HCT116 (cell line): ENCODE measurements at regions not wholly inside any gene's neighbourhood (a gene's known extent, or its start where the extent isn't known, plus 50 kb on each side); places are given as distances from the start of the nearest gene placed in this dataset.

ENCODE experiments used
- ATAC-seq: fragments of 200-7000 bp; cut with Tn5 transposase; 2 replicates; pipeline ENCODE4 v1.9.1; 2020; ENCODE audit warnings: mild to moderate bottlenecking, moderate library complexity
- BruUV-seq: library from RNA; stranded (reverse); fragments of 400-500 nt; replicated peaks from 2 replicates; lab custom pipeline; 2021; lab: Mats Ljungman, UMichigan
- CTCF ChIA-PET: fragments of 300-600 bp; sonication (Branson Sonifier 250); formaldehyde crosslinking; loops from one replicate; lab custom pipeline; 2021; ENCODE audit warnings: antibody characterized with exemption; lab: Charles Lee
- POLR2A ChIA-PET: fragments of 300-600, 350-600 bp; sonication (Branson Sonifier 250); formaldehyde crosslinking; loops from one replicate; lab custom pipeline; 2021; ENCODE audit warnings: antibody characterized with exemption; lab: Charles Lee
- RAD21 ChIA-PET, 2 experiments: fragments of 300-600 bp; sonication (Branson Sonifier 250); formaldehyde crosslinking; loops; one replicate each; lab custom pipeline; 2023; ENCODE audit warnings: low total read pairs in 2 of 2; ENCODE audit not compliant: uncharacterized antibody in 2 of 2, unreplicated experiment in 2 of 2, low non-redundant PET in 1 of 2; lab: Charles Lee
- DNase-seq: peaks from one replicate; pipeline ENCODE4 v3.0.0-alpha.2; 2010; ENCODE audit warnings: low read depth, low spot score
- H2AFZ ChIP-seq: fragments of 200-600 bp; shearing (Covaris generic), sonication (generic); 2 replicates; pipeline ENCODE4 v1.6.1; 2017; ENCODE audit warnings: low read depth, mixed run types, mixed read lengths, antibody characterized with exemption, low read length; ENCODE audit not compliant: poor library complexity, severe bottlenecking
- H3K27ac ChIP-seq: 2 replicates; pipeline ENCODE4 v1.5.1; 2012; ENCODE audit warnings: low read depth, low read length
- H3K27me3 ChIP-seq: fragments of 200-600 bp; sonication (generic); 2 replicates; pipeline ENCODE4 v1.6.1; 2016; ENCODE audit warnings: mixed run types, low read length, mixed read lengths; ENCODE audit not compliant: insufficient read depth
- H3K36me3 ChIP-seq, 2 experiments: fragments of 200-500 bp in 1 of 2; fragments of 200-600 bp in 1 of 2; sonication (Bioruptor generic) in 1 of 2; sonication (generic) in 1 of 2; 2 replicates each; pipeline versions ENCODE4 v1.5.1 to v1.6.1; 2014 to 2016; ENCODE audit warnings: low read length in 2 of 2, inconsistent platforms in 1 of 2, mixed read lengths in 1 of 2, mixed run types in 1 of 2; ENCODE audit not compliant: insufficient read depth in 2 of 2, control insufficient read depth in 1 of 2
- H3K4me1 ChIP-seq, 2 experiments: fragments of 200-600 bp in 1 of 2; sonication (generic) in 1 of 2; 2 replicates each; pipeline versions ENCODE4 v1.5.1 to v1.6.1; 2012 to 2017; ENCODE audit warnings: low read length in 2 of 2, inconsistent platforms in 1 of 2, mild to moderate bottlenecking in 1 of 2, mixed read lengths in 1 of 2, mixed run types in 1 of 2, moderate library complexity in 1 of 2; ENCODE audit not compliant: insufficient read depth in 2 of 2, control insufficient read depth in 1 of 2
- H3K4me2 ChIP-seq: fragments of 200-600 bp; sonication (generic); 2 replicates; pipeline ENCODE4 v1.6.1; 2017; ENCODE audit warnings: mixed run types, low read length, mixed read lengths
- H3K4me3 ChIP-seq, 2 experiments: fragments of 200-600 bp in 1 of 2; sonication (generic) in 1 of 2; replicated peaks in 1 of 2; 2 replicates each; pipeline ENCODE4 v1.5.1; 2011 to 2016; ENCODE audit warnings: low read length in 2 of 2, control low read depth in 1 of 2, low read depth in 1 of 2, mild to moderate bottlenecking in 1 of 2, mixed read lengths in 1 of 2, mixed run types in 1 of 2
- H3K79me2 ChIP-seq: fragments of 200-600 bp; sonication (generic); 2 replicates; pipeline ENCODE4 v1.6.1; 2017; ENCODE audit warnings: mild to moderate bottlenecking, mixed run types, low read length, moderate library complexity, mixed read lengths; ENCODE audit not compliant: insufficient read depth
- H3K9ac ChIP-seq: fragments of 200-600 bp; sonication (generic); 2 replicates; pipeline ENCODE4 v1.6.1; 2016; ENCODE audit warnings: low read length, mixed read lengths
- H3K9me2 ChIP-seq: fragments of 200-600 bp; sonication (generic), shearing (Covaris generic); 2 replicates; pipeline ENCODE4 v1.6.1; 2017; ENCODE audit warnings: mixed run types, mild to moderate bottlenecking, moderate library complexity; ENCODE audit not compliant: insufficient read depth
- H3K9me3 ChIP-seq, 2 experiments: fragments of 200-500 bp in 1 of 2; fragments of 200-600 bp in 1 of 2; sonication (Bioruptor generic) in 1 of 2; sonication (generic) in 1 of 2; 2 replicates each; pipeline ENCODE4 v1.6.1; 2014 to 2017; ENCODE audit warnings: low read length in 2 of 2, mixed read lengths in 2 of 2, inconsistent platforms in 1 of 2, low read depth in 1 of 2, mild to moderate bottlenecking in 1 of 2, mixed run types in 1 of 2, moderate library complexity in 1 of 2; ENCODE audit not compliant: control insufficient read depth in 1 of 2, insufficient read depth in 1 of 2
- H4K20me1 ChIP-seq: fragments of 200-600 bp; sonication (generic), shearing (Covaris generic); 2 replicates; pipeline ENCODE4 v1.6.1; 2017; ENCODE audit warnings: mixed run types, mild to moderate bottlenecking, moderate library complexity; ENCODE audit not compliant: insufficient read depth
- CEBPB ChIP-seq: IDR thresholded peaks from 2 replicates; pipeline ENCODE4 v1.6.1; 2012; ENCODE audit warnings: low read depth
- CTCF ChIP-seq, 3 experiments: fragments of 200-600 bp in 1 of 3; sonication (generic) in 1 of 3; IDR thresholded peaks in 2 of 3; conservative IDR thresholded peaks in 1 of 3; 2 replicates each; pipeline ENCODE4 v1.5.1; 2012 to 2017; ENCODE audit warnings: low read depth in 2 of 3, low read length in 2 of 3, antibody characterized with exemption in 1 of 3, borderline replicate concordance in 1 of 3, control low read depth in 1 of 3, mild to moderate bottlenecking in 1 of 3, mixed read lengths in 1 of 3, mixed run types in 1 of 3, moderate library complexity in 1 of 3; ENCODE audit not compliant: insufficient read depth in 1 of 3
- ELF1 ChIP-seq: IDR thresholded peaks from 2 replicates; pipeline ENCODE4 v1.6.1; 2012; ENCODE audit warnings: low read depth, borderline replicate concordance
- FOSL1 ChIP-seq: IDR thresholded peaks from 2 replicates; pipeline ENCODE4 v1.6.1; 2012; ENCODE audit warnings: low read depth
- JUND ChIP-seq: IDR thresholded peaks from 2 replicates; pipeline ENCODE4 v1.6.1; 2012
- MAX ChIP-seq: IDR thresholded peaks from 2 replicates; pipeline ENCODE4 v1.6.1; 2012
- POLR2A ChIP-seq: IDR thresholded peaks from 2 replicates; pipeline ENCODE4 v1.7.0; 2011; ENCODE audit warnings: borderline replicate concordance; ENCODE audit not compliant: insufficient read depth, insufficient read length; ENCODE audit errors: extremely low read depth
- POLR2AphosphoS5 ChIP-seq: IDR thresholded peaks from 2 replicates; pipeline ENCODE4 v1.6.1; 2011; ENCODE audit warnings: mild to moderate bottlenecking, low read depth, low read length, moderate library complexity
- RAD21 ChIP-seq: IDR thresholded peaks from 2 replicates; pipeline ENCODE4 v1.6.1; 2012; ENCODE audit warnings: low read depth, mild to moderate bottlenecking
- REST ChIP-seq: IDR thresholded peaks from 2 replicates; pipeline ENCODE4 v1.6.1; 2012; ENCODE audit warnings: low read depth
- SIN3A ChIP-seq: IDR thresholded peaks from 2 replicates; pipeline ENCODE4 v1.6.1; 2012; ENCODE audit warnings: low read depth
- SP1 ChIP-seq: IDR thresholded peaks from 2 replicates; pipeline ENCODE4 v1.6.1; 2012; ENCODE audit warnings: low read depth
- YY1 ChIP-seq: IDR thresholded peaks from 2 replicates; pipeline ENCODE4 v1.6.1; 2011; ENCODE audit warnings: low read length, low read depth, moderate library complexity, mild to moderate bottlenecking; ENCODE audit not compliant: insufficient replicate concordance; ENCODE audit errors: extremely low read depth
- intact Hi-C: fragments of 100-400 bp; cut with micrococcal nuclease; formaldehyde crosslinking; loops from 2 replicates; pipeline ENCODE4 v1.10.0; 2022

- Histone ChIP-seq H3K9me2 (no peaks in the 10 kb centered on the region), H3K27me3 (peaks cover 28% of the 10 kb centered on the region), H3K36me3 (no peaks in the 10 kb centered on the region), H3K9ac (no peak overlapping the region), H2AFZ (no peak overlapping the region), H4K20me1 (no peaks in the 10 kb centered on the region), H3K4me3 (no peak overlapping the region), H3K79me2 (no peaks in the 10 kb centered on the region), H3K27ac (no peak overlapping the region), H3K9me3 (no peaks in the 10 kb centered on the region), H3K4me1 (no peaks in the 10 kb centered on the region), H3K4me2 (no peak overlapping the region)
- ChIA-PET RAD21 (no interaction called here), CTCF (no interaction called here), POLR2A (no interaction called here)
- no peak for ATAC-seq
- BruUV-seq = no TSS peak
- DNase-seq = no peak
- TF ChIP-seq SIN3A = no peak
- no peak for TF ChIP-seq ELF1
- TF ChIP-seq POLR2AphosphoS5 = no peak
- TF ChIP-seq YY1 = no peak
- no peak for TF ChIP-seq JUND
- no peak for TF ChIP-seq POLR2A
- TF ChIP-seq SP1 = no peak
- intact Hi-C loops = no loop called here
Observed at GRCh38 chr2:236863729-236864126, 222.0 kb upstream of the COPS8 start.

- Histone ChIP-seq H3K27ac (no peak overlapping the region), H3K4me2 (no peak overlapping the region), H3K9me3 (no peaks in the 10 kb centered on the region), H3K27me3 (peaks cover 35% of the 10 kb centered on the region), H3K9me2 (no peaks in the 10 kb centered on the region), H2AFZ (no peak overlapping the region), H3K4me3 (no peak overlapping the region), H3K4me1 (no peaks in the 10 kb centered on the region), H3K79me2 (no peaks in the 10 kb centered on the region), H3K9ac (no peak overlapping the region), H4K20me1 (no peaks in the 10 kb centered on the region), H3K36me3 (no peaks in the 10 kb centered on the region)
- no TSS peak for BruUV-seq
- ChIA-PET CTCF (no interaction called here), RAD21 (no interaction called here), POLR2A (no interaction called here)
- DNase-seq = no peak
- ATAC-seq = no peak
- TF ChIP-seq ELF1 (no peak), MAX (no peak), CEBPB (no peak), YY1 (no peak), REST (no peak), CTCF (IDR thresholded peaks at IDR 0.05 in 2 of 3, conservative IDR thresholded peaks at IDR 0.05 in 1 of 3; ENCODE audit: borderline replicate concordance in 1 of 3, insufficient read depth in 1 of 3, low read depth in 2 of 3, low read length in 2 of 3) (no peak), FOSL1 (no peak), JUND (no peak), RAD21 (no peak)
- intact Hi-C loops = no loop called here
Observed at GRCh38 chr2:236865052-236865451, 220.6 kb upstream of the COPS8 start.
